Adrenal gland (tissue), 9 donors: ENCODE measurements at regions not wholly inside any gene's neighbourhood (a gene's known extent, or its start where the extent isn't known, plus 50 kb on each side); places are given as distances from the start of the nearest gene placed in this dataset.

Experiments used
- DNase-seq, 7 donors: peaks; one replicate each; pipeline ENCODE4 v3.0.0-alpha.2; 2019 to 2020
- H3K27ac ChIP-seq, 5 donors: fragments of 200-600 bp; sonication (generic) in 4 of 5; 1 replicate in 3 of 5; 2 replicates in 2 of 5; pipeline versions ENCODE4 v1.5.1 to v1.8.0; 2016 to 2020; ENCODE audit warnings: mild to moderate bottlenecking in 1 of 5
- H3K27me3 ChIP-seq: fragments of 200-600 bp; 2 replicates; pipeline ENCODE4 v1.8.0; 2021
- H3K36me3 ChIP-seq, 2 donors: fragments of 200-600 bp; replicated peaks in 1 of 2; 1 replicate in 1 of 2; 2 replicates in 1 of 2; pipeline versions ENCODE4 v1.5.1 to v1.8.0; 2018 to 2022
- H3K4me1 ChIP-seq, 2 donors: fragments of 200-600 bp; replicated peaks in 1 of 2; 1 replicate in 1 of 2; 2 replicates in 1 of 2; pipeline versions ENCODE4 v1.5.1 to v1.8.0; 2018 to 2021
- H3K4me3 ChIP-seq, 4 donors: fragments of 200-600 bp; sonication (generic) in 3 of 4; one replicate each; pipeline ENCODE4 v1.5.1; 2016 to 2018
- H3K9me3 ChIP-seq, 3 donors: fragments of 200-600 bp; sonication (generic) in 1 of 3; replicated peaks in 1 of 3; 1 replicate in 2 of 3; 2 replicates in 1 of 3; pipeline versions ENCODE4 v1.5.1 to v1.8.0; 2016 to 2021
- POLR2A ChIP-seq, 2 donors: fragments of 450-650 bp; IDR thresholded peaks; one replicate each; pipeline ENCODE4 v1.6.1; 2017; ENCODE audit warnings: antibody characterized with exemption in 2 of 2, mild to moderate bottlenecking in 2 of 2, moderate library complexity in 1 of 2
- WGBS, 4 donors: extraction: QIAGEN DNeasy Blood & Tissue Kit in 2 of 4; methylation state at CpG; one replicate each; pipeline versions ENCODE4 v1.1.5 to v1.1.7; 2013 to 2017; 5-methylcytosine and 5-hydroxymethylcytosine counted together
- intact Hi-C, 2 donors: fragments of 100-400 bp; cut with DNase I; formaldehyde crosslinking; loops; one replicate each; pipeline versions ENCODE4 v1.14.1 to v1.15.0; 2022 to 2023
- TF ChIP-seq, protein P1 (sequence below), 6 experiments: fragments of 450-650 bp in 4 of 6; fragments of 200-600 bp in 2 of 6; sonication (generic) in 1 of 6; IDR thresholded peaks; 1 replicate in 5 of 6; 2 replicates in 1 of 6; pipeline versions ENCODE4 v1.5.1 to v1.8.0; 2016 to 2021; ENCODE audit warnings: antibody characterized with exemption in 6 of 6, mild to moderate bottlenecking in 2 of 6, moderate library complexity in 1 of 6
- donor health status: healthy with polysubstance abuse.
- donor health status: Bipolar disorder and iron deficiency.
- donor health status: DM: yes; HTN: yes; CAD: no.
- donor health status: DM: no; HTN: no; CAD: no.
- donor health status: DM: no; HTN: no; CAD: no.

DNA sequence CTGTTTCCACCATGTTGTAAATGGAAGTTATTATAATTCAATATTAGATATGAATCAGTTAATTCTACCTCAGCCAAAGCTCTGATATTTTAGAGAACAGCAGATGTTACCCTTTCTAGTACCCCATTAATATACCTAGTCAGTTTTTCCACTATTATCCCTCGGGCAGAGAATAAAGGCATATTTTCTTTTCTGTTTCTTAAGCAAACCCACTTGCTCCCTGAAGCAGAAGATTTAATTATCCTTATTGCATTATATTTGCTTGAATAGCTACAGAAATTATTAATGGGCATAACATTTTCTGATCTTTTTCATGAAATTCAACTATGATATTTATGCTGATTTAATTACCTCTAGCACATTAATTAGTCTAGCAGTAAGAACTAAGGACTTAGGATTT, 832.9 kb upstream of the FBXO33 start:
- no peak overlapping the region for H3K27ac ChIP-seq
- H3K4me1 ChIP-seq: no peaks in the 10 kb centered on the region
- TF ChIP-seq, protein P1, sequence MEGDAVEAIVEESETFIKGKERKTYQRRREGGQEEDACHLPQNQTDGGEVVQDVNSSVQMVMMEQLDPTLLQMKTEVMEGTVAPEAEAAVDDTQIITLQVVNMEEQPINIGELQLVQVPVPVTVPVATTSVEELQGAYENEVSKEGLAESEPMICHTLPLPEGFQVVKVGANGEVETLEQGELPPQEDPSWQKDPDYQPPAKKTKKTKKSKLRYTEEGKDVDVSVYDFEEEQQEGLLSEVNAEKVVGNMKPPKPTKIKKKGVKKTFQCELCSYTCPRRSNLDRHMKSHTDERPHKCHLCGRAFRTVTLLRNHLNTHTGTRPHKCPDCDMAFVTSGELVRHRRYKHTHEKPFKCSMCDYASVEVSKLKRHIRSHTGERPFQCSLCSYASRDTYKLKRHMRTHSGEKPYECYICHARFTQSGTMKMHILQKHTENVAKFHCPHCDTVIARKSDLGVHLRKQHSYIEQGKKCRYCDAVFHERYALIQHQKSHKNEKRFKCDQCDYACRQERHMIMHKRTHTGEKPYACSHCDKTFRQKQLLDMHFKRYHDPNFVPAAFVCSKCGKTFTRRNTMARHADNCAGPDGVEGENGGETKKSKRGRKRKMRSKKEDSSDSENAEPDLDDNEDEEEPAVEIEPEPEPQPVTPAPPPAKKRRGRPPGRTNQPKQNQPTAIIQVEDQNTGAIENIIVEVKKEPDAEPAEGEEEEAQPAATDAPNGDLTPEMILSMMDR (IDR thresholded peaks at IDR 0.05): no peak
- no peak for TF ChIP-seq POLR2A (IDR thresholded peaks at IDR 0.05)
- H3K9me3 ChIP-seq: no peaks in the 10 kb centered on the region
- no peaks in the 10 kb centered on the region for H3K36me3 ChIP-seq
- DNase-seq: no peak
- intact Hi-C loops: no loop called here
- WGBS, 4 donors: 20 to 47% (median 43%) methylated on average over 1 of the region's 1 CpG
- H3K27me3 ChIP-seq: no peaks in the 10 kb centered on the region
- H3K4me3 ChIP-seq: no peak overlapping the region

DNA sequence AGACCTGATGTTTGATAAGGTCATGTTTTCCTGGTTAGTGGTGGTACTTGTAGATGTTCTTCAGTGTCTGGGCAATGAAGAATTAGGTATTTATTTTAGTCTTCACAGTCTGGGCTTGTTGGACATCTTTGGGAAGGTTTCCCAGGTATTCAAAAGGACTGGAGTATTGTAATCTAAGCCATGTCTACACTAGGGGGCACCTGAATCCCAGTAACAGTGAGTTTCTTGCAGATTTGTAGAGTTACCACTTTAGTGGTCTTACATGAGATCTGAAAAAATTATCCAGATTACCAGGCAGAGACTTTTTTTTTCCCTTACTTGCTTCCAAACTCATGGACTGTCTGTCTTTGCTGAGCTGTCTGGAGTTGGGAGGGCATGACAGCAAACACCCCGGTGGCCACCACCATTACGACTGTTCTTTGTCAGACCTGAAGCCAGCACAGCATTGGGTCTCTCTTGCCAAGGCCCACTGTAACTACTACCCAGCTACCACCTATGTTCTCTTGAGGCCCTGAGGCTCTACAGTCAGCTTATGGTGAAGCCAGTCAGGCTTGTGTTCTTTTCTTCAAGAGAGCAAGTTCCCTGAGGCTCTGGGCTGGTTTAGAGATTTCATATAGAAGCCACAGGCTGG, 820.7 kb upstream of the FBXO33 start:
- no peak for TF ChIP-seq POLR2A (IDR thresholded peaks at IDR 0.05)
- TF ChIP-seq, protein P1 (IDR thresholded peaks at IDR 0.05): no peak
- Histone ChIP-seq H3K27ac (no peak overlapping the region), H3K4me3 (no peak overlapping the region), H3K9me3 (no peaks in the 10 kb centered on the region), H3K36me3 (no peaks in the 10 kb centered on the region), H3K4me1 (no peaks in the 10 kb centered on the region), H3K27me3 (no peaks in the 10 kb centered on the region)
- intact Hi-C loops: no loop called here
- WGBS, 4 donors: 84 to 95% (median 88%) methylated on average over 2 of the region's 2 CpGs
- DNase-seq: no peak

DNA sequence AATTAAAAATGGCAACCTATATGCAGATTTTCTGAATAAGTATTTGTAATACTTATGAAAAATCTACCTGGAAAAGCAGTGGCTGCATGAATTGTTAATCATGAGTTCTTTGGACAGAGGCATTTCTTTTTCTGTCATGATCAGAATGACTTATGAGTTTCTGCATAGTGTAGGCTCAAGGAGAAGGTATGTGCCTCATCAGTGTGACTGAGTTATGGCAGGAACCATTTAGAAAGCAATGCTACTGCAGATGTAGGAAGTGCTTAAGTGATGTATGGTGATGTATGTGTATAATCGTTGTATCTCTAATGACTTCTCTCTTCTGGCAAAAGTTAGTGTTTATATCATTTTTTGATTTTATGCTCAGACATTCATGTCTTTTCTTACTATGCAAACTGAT, 816.4 kb upstream of the FBXO33 start:
- 8 to 29% (median 27%) methylated on average over 1 of the region's 1 CpG for WGBS, 4 donors
- TF ChIP-seq, protein P1 (IDR thresholded peaks at IDR 0.05): no peak
- no peak for TF ChIP-seq POLR2A (IDR thresholded peaks at IDR 0.05)
- DNase-seq: no peak

DNA sequence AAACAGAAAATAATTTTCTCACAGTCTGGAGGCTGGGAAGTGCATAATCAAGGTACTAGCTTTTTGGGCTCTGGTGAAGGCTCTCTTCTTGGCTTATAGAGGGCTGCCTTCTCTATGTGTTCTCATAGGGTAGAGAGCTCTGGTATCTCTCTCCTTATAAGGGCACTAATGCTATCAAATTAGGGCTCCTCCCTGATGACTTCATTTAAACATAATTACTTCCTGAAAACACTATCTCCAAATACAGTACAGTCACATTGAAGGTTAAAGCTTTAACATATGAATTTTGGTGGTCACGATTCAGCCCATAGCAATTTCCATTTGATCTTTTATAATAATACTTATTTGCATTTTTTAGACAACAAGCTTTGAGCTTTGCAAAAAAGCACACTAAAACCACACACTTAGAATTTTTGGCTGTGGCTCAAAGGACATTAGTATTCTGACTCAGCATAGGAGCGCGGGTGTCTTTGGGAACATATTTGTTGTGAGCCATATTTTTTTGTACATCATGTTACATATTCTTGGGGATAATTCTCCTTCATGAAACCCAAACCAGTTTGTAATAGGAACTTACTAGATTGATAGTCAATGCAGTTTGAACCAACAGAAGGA, 808.1 kb upstream of the FBXO33 start:
- no peak overlapping the region for H3K27ac ChIP-seq
- no peak for DNase-seq
- no peaks in the 10 kb centered on the region for H3K27me3 ChIP-seq
- H3K4me3 ChIP-seq: no peak overlapping the region
- H3K9me3 ChIP-seq: no peaks in the 10 kb centered on the region
- TF ChIP-seq, protein P1 (IDR thresholded peaks at IDR 0.05): no peak
- TF ChIP-seq POLR2A (IDR thresholded peaks at IDR 0.05): no peak
- no peaks in the 10 kb centered on the region for H3K36me3 ChIP-seq
- no peaks in the 10 kb centered on the region for H3K4me1 ChIP-seq
- intact Hi-C loops: no loop called here
- WGBS, 4 donors: 73 to 86% (median 81%) methylated on average over 3 of the region's 3 CpGs

More for the DNA sequence above, 816.4 kb upstream of the FBXO33 start:
- Histone ChIP-seq H3K4me3 (no peak overlapping the region), H3K4me1 (no peaks in the 10 kb centered on the region), H3K27me3 (no peaks in the 10 kb centered on the region), H3K9me3 (no peaks in the 10 kb centered on the region), H3K27ac (no peak overlapping the region), H3K36me3 (no peaks in the 10 kb centered on the region)
- intact Hi-C loops: no loop called here
